Right lobe of liver (tissue), 4 donors: ENCODE measurements at regions not wholly inside any gene's neighbourhood (a gene's known extent, or its start where the extent isn't known, plus 50 kb on each side); places are given as distances from the start of the nearest gene placed in this dataset.

Experiments
- POLR2A ChIP-seq: fragments of 450-650 bp; IDR thresholded peaks from one replicate; pipeline ENCODE4 v1.6.1; 2017; ENCODE audit warnings: antibody characterized with exemption, mild to moderate bottlenecking
- TF ChIP-seq, protein P1 (sequence below), 4 donors: fragments of 200-600 bp in 3 of 4; fragments of 450-650 bp in 1 of 4; IDR thresholded peaks; one replicate each; pipeline versions ENCODE4 v1.5.1 to v1.8.0; 2016 to 2022; ENCODE audit warnings: antibody characterized with exemption in 4 of 4, mild to moderate bottlenecking in 2 of 4
- donor health status: DM: no; HTN: no; CAD: no.
- donor health status: DM: no; HTN: no; CAD: no.
- donor health status: DM: no; HTN: yes; CAD: no.

DNA sequence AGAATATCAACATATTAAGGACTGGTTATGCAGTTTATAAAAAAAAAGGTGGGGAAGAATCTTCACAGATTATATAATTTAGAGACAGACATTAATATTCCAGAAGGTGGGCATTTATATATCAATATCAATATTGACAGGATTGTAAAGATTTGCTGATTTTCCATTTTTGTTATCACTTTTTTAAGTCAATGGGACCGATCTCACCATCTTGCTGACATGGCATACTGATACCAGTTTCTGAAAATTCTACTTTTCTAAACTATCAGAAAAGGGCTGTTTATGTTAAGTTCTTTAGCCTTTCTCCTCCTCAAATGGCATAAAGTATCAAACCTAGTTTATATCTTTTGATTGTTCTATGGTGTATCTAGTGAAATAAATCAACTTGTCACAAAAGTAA is 344.1 kb upstream of the SOX5 start:
- TF ChIP-seq, protein P1, sequence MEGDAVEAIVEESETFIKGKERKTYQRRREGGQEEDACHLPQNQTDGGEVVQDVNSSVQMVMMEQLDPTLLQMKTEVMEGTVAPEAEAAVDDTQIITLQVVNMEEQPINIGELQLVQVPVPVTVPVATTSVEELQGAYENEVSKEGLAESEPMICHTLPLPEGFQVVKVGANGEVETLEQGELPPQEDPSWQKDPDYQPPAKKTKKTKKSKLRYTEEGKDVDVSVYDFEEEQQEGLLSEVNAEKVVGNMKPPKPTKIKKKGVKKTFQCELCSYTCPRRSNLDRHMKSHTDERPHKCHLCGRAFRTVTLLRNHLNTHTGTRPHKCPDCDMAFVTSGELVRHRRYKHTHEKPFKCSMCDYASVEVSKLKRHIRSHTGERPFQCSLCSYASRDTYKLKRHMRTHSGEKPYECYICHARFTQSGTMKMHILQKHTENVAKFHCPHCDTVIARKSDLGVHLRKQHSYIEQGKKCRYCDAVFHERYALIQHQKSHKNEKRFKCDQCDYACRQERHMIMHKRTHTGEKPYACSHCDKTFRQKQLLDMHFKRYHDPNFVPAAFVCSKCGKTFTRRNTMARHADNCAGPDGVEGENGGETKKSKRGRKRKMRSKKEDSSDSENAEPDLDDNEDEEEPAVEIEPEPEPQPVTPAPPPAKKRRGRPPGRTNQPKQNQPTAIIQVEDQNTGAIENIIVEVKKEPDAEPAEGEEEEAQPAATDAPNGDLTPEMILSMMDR (IDR thresholded peaks at IDR 0.05): no peak
- no peak for TF ChIP-seq POLR2A
